ENCODE measurements at regions not wholly inside any gene's neighbourhood (a gene's known extent, or its start where the extent isn't known, plus 50 kb on each side); places are given as distances from the start of the nearest gene placed in this dataset.
"Not testable (repeated sequence)": the region's sequence is repeated elsewhere in the genome, so short reads cannot be mapped to it uniquely, and the experiment has no call there.

GRCh38 chr2:194044321-194044720 is 1612.7 kb upstream of the SLC39A10 start:
- DNase-seq (ENCODE audit: low spot score) (no peak), ATAC-seq (no peak)
- no peaks in the 10 kb centered on the region for H3K4me1 Mint-ChIP-seq
- peaks cover 7% of the 10 kb centered on the region for H3K36me3 Mint-ChIP-seq
- TF ChIP-seq MLX (CRISPR knock-in tag; IDR thresholded peaks at IDR 0.05): no peak
- TF ChIP-seq MAX (CRISPR knock-in tag; IDR thresholded peaks at IDR 0.05): no peak
- TF ChIP-seq GABPB1 (CRISPR knock-in tag; IDR thresholded peaks at IDR 0.05): no peak
- TF ChIP-seq JAZF1 (CRISPR knock-in tag; IDR thresholded peaks at IDR 0.05): no peak
- TF ChIP-seq ZNF671 (CRISPR knock-in tag; IDR thresholded peaks at IDR 0.05): no peak
- TF ChIP-seq ZNF121 (CRISPR knock-in tag; IDR thresholded peaks at IDR 0.05): no peak
- no peak for TF ChIP-seq EMX1 (CRISPR knock-in tag; IDR thresholded peaks at IDR 0.05)
- no peak for TF ChIP-seq CDX4 (CRISPR knock-in tag; IDR thresholded peaks at IDR 0.05; ENCODE audit: borderline replicate concordance)
- no peak for TF ChIP-seq USF1 (CRISPR knock-in tag; IDR thresholded peaks at IDR 0.05)
- TF ChIP-seq ZNF219 (CRISPR knock-in tag; IDR thresholded peaks at IDR 0.05; ENCODE audit: borderline replicate concordance): no peak
- TF ChIP-seq AR (CRISPR knock-in tag; IDR thresholded peaks at IDR 0.05): no peak
- TF ChIP-seq ATF6 (CRISPR knock-in tag; IDR thresholded peaks at IDR 0.05): no peak
- no peak for TF ChIP-seq TEAD1 (CRISPR knock-in tag; IDR thresholded peaks at IDR 0.05)
- no peak for TF ChIP-seq IRF2 (CRISPR knock-in tag; IDR thresholded peaks at IDR 0.05; ENCODE audit: borderline replicate concordance, low read depth)
- no peak for TF ChIP-seq ZMAT4 (CRISPR knock-in tag; IDR thresholded peaks at IDR 0.05)
- no peak for TF ChIP-seq SMAD4 (CRISPR knock-in tag; IDR thresholded peaks at IDR 0.05)
- POLR2A ChIA-PET: no interaction called here
- no peaks in the 10 kb centered on the region for H3K27me3 Mint-ChIP-seq (ENCODE audit: low read depth)
- no peak overlapping the region for H3K27ac Mint-ChIP-seq
- H3K4me3 Mint-ChIP-seq: no peak overlapping the region
- CTCF ChIA-PET: no interaction called here
- H3K9me3 Mint-ChIP-seq: peaks cover 29% of the 10 kb centered on the region

GRCh38 chr2:194021130-194021529 is 1635.9 kb upstream of the SLC39A10 start:
- H3K4me1 Mint-ChIP-seq; ATAC-seq; CTCF ChIA-PET; H3K36me3 Mint-ChIP-seq; DNase-seq (ENCODE audit: low spot score); POLR2A ChIA-PET; H3K27me3 Mint-ChIP-seq (ENCODE audit: low read depth); H3K4me3 Mint-ChIP-seq; H3K27ac Mint-ChIP-seq: not testable (repeated sequence)
- H3K9me3 Mint-ChIP-seq: peaks cover 22% of the 10 kb centered on the region

- POLR2A ChIA-PET: no interaction called here
- CTCF ChIA-PET: no interaction called here
- ATAC-seq (no peak), DNase-seq (ENCODE audit: low spot score) (no peak)
- Mint-ChIP-seq H3K27ac (no peak overlapping the region), H3K4me1 (peaks cover 7% of the 10 kb centered on the region; the same call in 1 of the 2 replicates), H3K9me3 (peaks cover 22% of the 10 kb centered on the region), H3K27me3 (ENCODE audit: low read depth) (no peaks in the 10 kb centered on the region), H3K4me3 (no peak overlapping the region), H3K36me3 (peaks cover 7% of the 10 kb centered on the region)
- TF ChIP-seq E2F4 (CRISPR knock-in tag; IDR thresholded peaks at IDR 0.05; ENCODE audit: borderline replicate concordance, low read depth) (no peak), HMGA2 (CRISPR knock-in tag; IDR thresholded peaks at IDR 0.05) (no peak), SOX15 (CRISPR knock-in tag; IDR thresholded peaks at IDR 0.05) (no peak), ZBTB21 (CRISPR knock-in tag; IDR thresholded peaks at IDR 0.05; ENCODE audit: borderline replicate concordance) (no peak), JAZF1 (CRISPR knock-in tag; IDR thresholded peaks at IDR 0.05) (no peak), NR1H2 (CRISPR knock-in tag; IDR thresholded peaks at IDR 0.05) (no peak), SMAD3 (CRISPR knock-in tag; IDR thresholded peaks at IDR 0.05; ENCODE audit: borderline replicate concordance) (no peak), MXD4 (CRISPR knock-in tag; IDR thresholded peaks at IDR 0.05; ENCODE audit: borderline replicate concordance) (no peak), ATF1 (CRISPR knock-in tag; IDR thresholded peaks at IDR 0.05) (no peak)
Measured at GRCh38 chr2:194020155-194020554, 1636.9 kb upstream of the SLC39A10 start.

Data from WTC11 (cell line).